Suprapubic skin (tissue), 4 donors: ENCODE measurements at regions not wholly inside any gene's neighbourhood (a gene's known extent, or its start where the extent isn't known, plus 50 kb on each side); places are given as distances from the start of the nearest gene placed in this dataset.

Experiments used
- DNase-seq, 2 donors: peaks; one replicate each; pipeline ENCODE4 v3.0.0-alpha.2; 2019; ENCODE audit warnings: low spot score in 2 of 2
- H3K27ac ChIP-seq: fragments of 200-600 bp; sonication (generic); one replicate; pipeline ENCODE4 v1.5.1; 2019
- H3K27me3 ChIP-seq: fragments of 200-600 bp; sonication (generic); one replicate; pipeline ENCODE4 v1.5.1; 2019
- H3K36me3 ChIP-seq: fragments of 200-600 bp; sonication (generic); one replicate; pipeline ENCODE4 v1.5.1; 2019
- H3K4me1 ChIP-seq: fragments of 200-600 bp; sonication (generic); one replicate; pipeline ENCODE4 v1.5.1; 2019
- H3K4me3 ChIP-seq: fragments of 200-600 bp; sonication (generic); one replicate; pipeline ENCODE4 v1.5.1; 2019; ENCODE audit warnings: mild to moderate bottlenecking
- H3K9me3 ChIP-seq: fragments of 200-600 bp; sonication (generic); one replicate; pipeline ENCODE4 v1.5.1; 2019
- CTCF ChIP-seq, 2 donors: fragments of 200-600 bp in 1 of 2; fragments of 450-650 bp in 1 of 2; sonication (generic) in 1 of 2; IDR thresholded peaks; one replicate each; pipeline ENCODE4 v1.5.1; 2016 to 2019; ENCODE audit warnings: antibody characterized with exemption in 2 of 2, mild to moderate bottlenecking in 1 of 2, moderate library complexity in 1 of 2
- EP300 ChIP-seq: sonication (generic); formaldehyde crosslinking; IDR thresholded peaks from one replicate; pipeline ENCODE4 v1.6.1; 2017; ENCODE audit warnings: antibody characterized with exemption
- POLR2A ChIP-seq, 2 donors: fragments of 450-650 bp; IDR thresholded peaks; one replicate each; pipeline ENCODE4 v1.6.1; 2017; ENCODE audit warnings: antibody characterized with exemption in 2 of 2, mild to moderate bottlenecking in 2 of 2, moderate library complexity in 2 of 2
- POLR2AphosphoS5 ChIP-seq, 3 donors: sonication (generic); formaldehyde crosslinking; IDR thresholded peaks; one replicate each; pipeline ENCODE4 v1.6.1; 2017; ENCODE audit warnings: antibody characterized with exemption in 3 of 3
- WGBS: methylation state at CpG from one replicate; pipeline ENCODE4 v1.1.5; 2018; 5-methylcytosine and 5-hydroxymethylcytosine counted together

- no peak overlapping the region for H3K4me3 ChIP-seq
- H3K9me3 ChIP-seq: no peaks in the 10 kb centered on the region
- no peaks in the 10 kb centered on the region for H3K36me3 ChIP-seq
- H3K27me3 ChIP-seq: no peaks in the 10 kb centered on the region
- H3K27ac ChIP-seq: no peak overlapping the region
- no peaks in the 10 kb centered on the region for H3K4me1 ChIP-seq
- no peak for DNase-seq
- TF ChIP-seq POLR2A (IDR thresholded peaks at IDR 0.05): no peak
- TF ChIP-seq POLR2AphosphoS5 (IDR thresholded peaks at IDR 0.05): no peak
- no peak for TF ChIP-seq EP300
- no peak for TF ChIP-seq CTCF (IDR thresholded peaks at IDR 0.05)
- WGBS: 57% methylated on average over 2 of the region's 2 CpGs
Measured at GRCh38 chr5:167112556-167112955, 1178.9 kb upstream of the WWC1 start.

GRCh38 chr5:167122267-167122666 is 1169.2 kb upstream of the WWC1 start:
- Histone ChIP-seq H3K27me3 (no peaks in the 10 kb centered on the region), H3K4me3 (no peak overlapping the region), H3K27ac (no peak overlapping the region), H3K36me3 (no peaks in the 10 kb centered on the region), H3K9me3 (no peaks in the 10 kb centered on the region), H3K4me1 (no peaks in the 10 kb centered on the region)
- TF ChIP-seq CTCF (IDR thresholded peaks at IDR 0.05): no peak
- no peak for TF ChIP-seq EP300
- no peak for TF ChIP-seq POLR2AphosphoS5 (IDR thresholded peaks at IDR 0.05)
- no peak for TF ChIP-seq POLR2A (IDR thresholded peaks at IDR 0.05)
- WGBS: 74% methylated on average over 3 of the region's 3 CpGs
- no peak for DNase-seq

- Histone ChIP-seq H3K36me3 (no peaks in the 10 kb centered on the region), H3K27me3 (no peaks in the 10 kb centered on the region), H3K9me3 (no peaks in the 10 kb centered on the region), H3K4me1 (no peaks in the 10 kb centered on the region), H3K4me3 (no peak overlapping the region), H3K27ac (no peak overlapping the region)
- WGBS: 78% methylated on average over 7 of the region's 7 CpGs
- TF ChIP-seq CTCF (IDR thresholded peaks at IDR 0.05) (no peak), POLR2A (IDR thresholded peaks at IDR 0.05) (no peak), EP300 (no peak), POLR2AphosphoS5 (IDR thresholded peaks at IDR 0.05) (no peak)
- no peak for DNase-seq
Measured at GRCh38 chr5:167123126-167123525, 1168.3 kb upstream of the WWC1 start.

- Histone ChIP-seq H3K9me3 (no peaks in the 10 kb centered on the region), H3K36me3 (no peaks in the 10 kb centered on the region), H3K4me1 (no peaks in the 10 kb centered on the region), H3K27ac (no peak overlapping the region), H3K4me3 (no peak overlapping the region), H3K27me3 (no peaks in the 10 kb centered on the region)
- 64% methylated on average over 3 of the region's 3 CpGs for WGBS
- TF ChIP-seq EP300 (no peak), CTCF (IDR thresholded peaks at IDR 0.05) (no peak), POLR2A (IDR thresholded peaks at IDR 0.05) (no peak), POLR2AphosphoS5 (IDR thresholded peaks at IDR 0.05) (no peak)
- no peak for DNase-seq
Measured at GRCh38 chr5:167128581-167128980, 1162.9 kb upstream of the WWC1 start.

GRCh38 chr5:167140548-167141291 is 1150.7 kb upstream of the WWC1 start:
- Histone ChIP-seq H3K36me3 (no peaks in the 10 kb centered on the region), H3K27ac (no peak overlapping the region), H3K9me3 (no peaks in the 10 kb centered on the region), H3K4me3 (no peak overlapping the region), H3K4me1 (no peaks in the 10 kb centered on the region), H3K27me3 (no peaks in the 10 kb centered on the region)
- 92% methylated on average over 8 of the region's 8 CpGs for WGBS
- no peak for DNase-seq
- no peak for TF ChIP-seq EP300
- no peak for TF ChIP-seq POLR2AphosphoS5 (IDR thresholded peaks at IDR 0.05)
- no peak for TF ChIP-seq POLR2A (IDR thresholded peaks at IDR 0.05)
- TF ChIP-seq CTCF (IDR thresholded peaks at IDR 0.05): no peak
